ENCODE measurements at regions not wholly inside any gene's neighbourhood (a gene's known extent, or its start where the extent isn't known, plus 50 kb on each side); places are given as distances from the start of the nearest gene placed in this dataset.

DNA sequence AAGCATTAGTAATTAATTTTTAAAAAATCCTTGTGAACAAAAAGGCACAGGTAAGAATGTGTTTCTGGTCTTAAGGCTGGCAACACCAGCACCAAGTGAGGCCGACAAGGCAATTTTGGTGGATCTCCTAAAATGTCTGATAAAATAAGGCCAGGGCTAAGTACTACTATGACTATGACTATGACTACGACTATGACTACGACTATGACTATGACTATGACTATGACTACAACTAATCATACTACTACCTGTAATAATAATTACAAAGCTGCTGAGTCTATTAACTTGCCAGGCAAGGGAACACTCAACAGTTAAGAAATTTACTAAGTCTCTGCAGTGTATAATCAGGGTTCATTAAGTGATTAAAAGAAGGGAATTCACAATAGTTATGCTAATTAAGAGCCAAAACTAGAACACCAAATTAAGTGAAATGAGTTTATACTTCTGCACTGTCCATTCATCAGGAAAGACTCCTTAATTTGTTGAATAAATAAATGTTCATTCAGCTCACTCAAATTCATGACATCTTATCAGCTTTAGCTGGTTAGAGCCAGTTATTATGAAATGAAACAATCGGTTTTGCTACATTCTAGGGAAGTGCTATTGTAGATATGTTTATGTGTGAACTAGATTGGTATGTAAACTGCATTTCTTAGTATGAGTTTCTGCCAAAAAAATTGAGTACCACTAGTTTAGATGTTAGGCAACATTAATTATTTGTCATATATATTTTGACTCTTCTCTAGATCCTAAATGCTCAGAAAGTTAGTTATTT is 1626.2 kb upstream of the PCDH20 start:
- no peaks in the 10 kb centered on the region for H3K9me1 ChIP-seq (replicated peaks; ENCODE audit: control insufficient read depth, extremely low read depth, insufficient read depth, low read length)
- no peaks in the 10 kb centered on the region for H4K20me1 ChIP-seq (replicated peaks; ENCODE audit: control insufficient read depth, extremely low read depth, insufficient read depth, low read length)
- FAIRE-seq (no peak), DNase-seq (ENCODE audit: low read depth, low spot score) (no peak)
- BruUV-seq (replicated peaks) = no TSS peak
- CTCF ChIA-PET = no interaction called here
- H3K4me3 ChIP-seq (replicated peaks in 1 of 3; ENCODE audit: insufficient read depth in 1 of 3, low read depth in 1 of 3, low read length in 3 of 3) = no peak overlapping the region
- H3K36me3 ChIP-seq (ENCODE audit: control insufficient read depth in 2 of 2, extremely low read depth in 1 of 2, insufficient read depth in 2 of 2, low read length in 2 of 2) = no peaks in the 10 kb centered on the region
- intact Hi-C loops (cut with micrococcal nuclease) (no loop called here), dilution Hi-C loops (cut with MboI; ENCODE audit: extremely low pct_ligation_motif_present, low sequenced_read_pairs) (no loop called here)
- no peak overlapping the region for H3K27ac ChIP-seq (ENCODE audit: insufficient read depth, low read depth, low read length)
- H3K9ac ChIP-seq (replicated peaks; ENCODE audit: extremely low read depth, insufficient read depth, low read length) = no peak overlapping the region
- no peaks in the 10 kb centered on the region for H3K9me3 ChIP-seq (replicated peaks; ENCODE audit: control insufficient read depth, insufficient read depth, low read length)
- no peak overlapping the region for H3K4me2 ChIP-seq (ENCODE audit: insufficient read depth, low read length)
- no peak overlapping the region for H2AFZ ChIP-seq (ENCODE audit: low read depth, low read length)
- no peaks in the 10 kb centered on the region for H3K4me1 ChIP-seq (ENCODE audit: control insufficient read depth, extremely low read depth, insufficient read depth, low read length)
- POLR2A ChIA-PET = no interaction called here
- H3K27me3 ChIP-seq (ENCODE audit: control insufficient read depth in 2 of 2, insufficient read depth in 2 of 2, low read length in 2 of 2) = no peaks in the 10 kb centered on the region
- no peak for TF ChIP-seq MYC (IDR thresholded peaks at IDR 0.05; ENCODE audit: low read depth, low read length)
- TF ChIP-seq, protein P1, sequence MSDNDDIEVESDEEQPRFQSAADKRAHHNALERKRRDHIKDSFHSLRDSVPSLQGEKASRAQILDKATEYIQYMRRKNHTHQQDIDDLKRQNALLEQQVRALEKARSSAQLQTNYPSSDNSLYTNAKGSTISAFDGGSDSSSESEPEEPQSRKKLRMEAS (IDR thresholded peaks at IDR 0.05; ENCODE audit: insufficient read depth, insufficient read length) = no peak
- no peak for TF ChIP-seq CTCF (IDR thresholded peaks at IDR 0.05; ENCODE audit: extremely low read depth in 1 of 2, insufficient read depth in 1 of 2, low read depth in 1 of 2, low read length in 2 of 2)
- no peak for TF ChIP-seq FOS (IDR thresholded peaks at IDR 0.05; ENCODE audit: borderline replicate concordance, insufficient read depth, low read length)
- TF ChIP-seq EZH2 (IDR thresholded peaks at IDR 0.05; ENCODE audit: borderline replicate concordance, low read depth, low read length, severe bottlenecking) = no peak
- no peaks in the 10 kb centered on the region for H3K79me2 ChIP-seq (ENCODE audit: control insufficient read depth, insufficient read depth, low read length)

Data from endothelial cell of umbilical vein (primary cell).